HG03060 (cell line): ENCODE measurements at regions not wholly inside any gene's neighbourhood (a gene's known extent, or its start where the extent isn't known, plus 50 kb on each side); places are given as distances from the start of the nearest gene placed in this dataset.
"Not testable (repeated sequence)": the region's sequence is repeated elsewhere in the genome, so short reads cannot be mapped to it uniquely, and the experiment has no call there.

Experiments used
- ATAC-seq: cut with Tn5 transposase; IDR thresholded peaks from one replicate; pipeline ENCODE4 v1.9.1; 2021; ENCODE audit warnings: low read depth, moderate number of reproducible peaks; ENCODE audit not compliant: unreplicated experiment

DNA sequence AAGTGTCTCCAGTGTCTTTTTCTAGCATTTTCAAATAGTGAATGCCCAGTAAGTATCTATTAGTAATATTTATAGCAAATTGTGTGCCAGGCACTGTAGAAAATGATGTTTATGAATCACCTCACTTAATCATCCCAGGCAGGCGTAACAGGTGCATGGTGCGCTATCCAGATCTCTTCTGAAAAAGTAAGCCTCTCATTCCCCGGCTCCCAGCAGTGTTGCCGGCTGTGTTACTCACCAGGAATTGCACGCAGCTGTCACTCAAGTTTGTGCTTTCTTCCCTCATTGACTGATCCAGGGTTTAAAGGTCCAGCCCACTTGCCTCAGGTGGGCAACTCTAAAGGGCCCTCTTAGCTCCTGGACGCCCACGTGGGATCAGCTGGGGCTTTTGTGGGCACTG, 173.8 kb upstream of the RASSF8 start:
- no peak for ATAC-seq

DNA sequence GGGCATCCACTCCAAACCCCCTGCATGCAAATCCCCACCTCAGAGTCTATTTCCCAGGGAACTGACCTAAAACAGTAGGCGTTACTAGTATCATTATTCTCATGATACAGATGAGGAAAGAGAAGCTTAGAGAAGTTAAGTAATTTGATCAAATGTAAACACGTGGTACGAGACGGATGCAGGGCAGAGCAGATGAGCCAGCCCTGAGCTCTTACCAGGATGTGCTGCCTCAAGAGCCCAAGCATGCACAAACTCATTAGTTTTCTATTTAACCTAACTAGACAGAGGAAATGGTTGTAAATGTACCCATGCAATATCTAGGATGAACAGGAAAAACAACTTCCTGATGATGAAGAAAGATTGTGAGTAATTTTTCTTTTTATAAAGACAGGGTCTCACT, 173.3 kb upstream of the RASSF8 start:
- ATAC-seq = no peak

DNA sequence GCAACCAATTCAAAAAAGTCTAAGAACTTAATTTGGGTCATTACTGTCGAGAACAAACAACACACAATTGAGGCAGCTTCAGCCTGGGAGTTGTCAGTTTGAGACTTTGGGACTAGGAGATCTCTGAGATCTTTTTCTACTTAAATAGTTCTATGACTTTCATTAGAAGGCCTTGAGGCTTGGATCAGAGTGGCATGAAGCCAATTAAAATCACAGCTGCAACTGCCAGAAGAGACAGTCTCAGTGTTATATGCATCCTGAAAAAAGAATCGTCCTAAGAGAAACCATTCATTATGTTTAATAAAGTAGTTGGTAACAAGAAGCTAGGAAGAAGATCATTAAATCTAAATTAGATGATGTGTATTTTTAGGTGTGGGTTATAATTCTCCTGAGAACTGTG, 170.8 kb upstream of the RASSF8 start:
- ATAC-seq = no peak

DNA sequence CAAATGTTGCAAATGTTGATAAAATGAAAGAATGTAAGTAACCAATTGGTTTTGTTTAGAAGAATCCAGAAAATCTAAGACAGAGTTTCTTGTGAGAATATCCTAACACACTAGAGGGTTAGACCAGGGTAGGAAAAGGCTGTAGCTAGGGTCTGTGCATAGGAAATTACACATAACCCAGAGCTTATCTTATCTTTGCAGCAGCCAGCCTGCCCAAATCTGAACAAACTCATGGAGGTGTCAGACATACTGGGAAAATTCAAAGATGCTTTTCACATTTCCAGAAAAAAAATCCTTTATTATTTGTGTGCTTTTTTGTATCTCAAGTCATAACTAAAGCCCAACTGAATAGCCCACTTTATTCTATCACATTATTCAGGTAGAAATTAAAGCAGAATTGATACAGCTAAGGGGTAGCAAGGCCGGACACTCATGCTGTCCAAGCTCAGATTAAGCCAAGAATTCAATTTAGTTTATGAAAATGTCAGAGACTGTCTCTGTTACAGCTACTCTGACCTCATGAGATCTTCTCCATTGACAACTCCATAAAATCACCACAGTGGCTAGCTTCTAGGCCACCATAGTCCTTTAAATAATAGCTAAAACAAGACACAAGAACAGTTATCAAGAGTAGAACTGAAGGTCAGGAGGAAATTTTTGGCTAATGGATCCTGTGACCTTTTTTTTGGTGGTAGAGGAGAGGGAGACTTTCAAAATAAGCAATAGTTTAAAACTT, 169.6 kb upstream of the RASSF8 start:
- no peak for ATAC-seq

DNA sequence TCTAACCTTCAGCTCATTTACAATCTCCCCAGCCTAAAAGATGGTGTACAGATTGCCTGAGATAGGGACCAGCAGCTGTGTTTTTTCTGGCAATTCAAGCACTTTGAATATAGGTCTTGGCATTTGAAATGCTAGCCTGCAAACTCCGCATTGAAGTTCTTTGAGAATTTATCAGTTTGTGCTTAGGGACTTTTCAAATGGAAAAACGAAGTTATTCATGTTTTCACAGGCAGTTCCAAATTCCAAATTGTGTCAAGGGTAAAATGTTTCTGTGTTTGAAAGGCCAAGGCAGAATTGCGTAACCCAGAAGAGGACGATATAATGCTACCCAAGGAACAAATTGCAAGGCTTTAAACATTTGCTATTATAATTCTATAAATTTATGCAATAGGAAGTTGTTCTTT, 168.9 kb upstream of the RASSF8 start:
- no peak for ATAC-seq

DNA sequence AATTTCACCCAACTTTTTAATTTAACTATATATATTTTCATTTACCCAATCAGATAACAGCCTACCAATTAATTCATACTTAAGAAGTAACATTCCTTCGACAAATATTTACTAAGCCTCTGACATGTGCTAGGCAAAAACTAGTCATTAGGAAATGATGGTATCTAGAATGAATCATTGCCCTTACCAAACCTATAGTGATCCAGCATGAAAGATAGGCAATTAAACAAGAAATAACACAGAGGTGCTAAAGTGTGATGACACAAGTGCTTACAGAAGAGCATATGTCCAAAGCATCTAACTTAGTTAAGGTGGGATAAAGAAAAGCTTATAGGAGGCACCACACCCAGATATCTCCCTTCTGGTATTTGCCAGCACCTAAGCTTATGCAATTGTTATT, 166.5 kb upstream of the RASSF8 start:
- ATAC-seq = no peak

DNA sequence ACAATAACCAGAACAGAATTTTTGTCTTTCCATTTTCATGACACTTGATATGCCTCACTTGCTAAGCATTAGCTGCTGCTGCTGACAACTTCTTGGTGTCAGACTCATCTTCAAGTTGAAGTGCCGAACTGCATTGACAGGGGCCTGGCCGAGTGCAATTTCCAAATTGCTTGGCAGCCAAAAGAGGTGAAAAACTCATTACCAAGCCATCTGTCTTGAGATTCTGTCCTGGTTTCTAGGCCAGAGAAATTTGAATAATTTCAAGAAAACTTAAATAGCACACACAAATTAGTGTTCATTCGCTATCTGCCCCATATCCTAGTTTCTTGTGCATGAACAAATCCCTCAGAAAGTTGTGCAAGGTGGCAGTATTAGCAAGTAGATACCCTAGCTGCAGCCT, 165.3 kb upstream of the RASSF8 start:
- ATAC-seq = no peak

DNA sequence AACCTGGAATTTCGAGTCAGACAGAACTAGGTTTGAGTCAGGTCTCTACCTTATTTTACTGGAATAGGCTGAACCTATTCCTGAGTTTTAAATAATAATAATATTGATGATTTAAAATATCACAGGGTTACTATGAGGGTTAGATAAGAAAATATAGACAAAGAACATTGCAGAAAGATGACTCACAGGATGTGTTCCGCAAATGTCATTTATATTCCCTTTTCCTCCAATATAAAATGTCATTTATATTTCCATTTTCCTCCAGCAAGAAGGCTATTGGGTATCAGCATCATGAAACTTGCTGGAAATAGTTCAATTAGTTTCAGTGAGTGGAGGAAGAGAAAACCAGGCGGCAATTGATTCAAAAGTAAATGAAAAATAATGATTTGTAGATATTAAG, 163.9 kb upstream of the RASSF8 start:
- ATAC-seq = no peak

DNA sequence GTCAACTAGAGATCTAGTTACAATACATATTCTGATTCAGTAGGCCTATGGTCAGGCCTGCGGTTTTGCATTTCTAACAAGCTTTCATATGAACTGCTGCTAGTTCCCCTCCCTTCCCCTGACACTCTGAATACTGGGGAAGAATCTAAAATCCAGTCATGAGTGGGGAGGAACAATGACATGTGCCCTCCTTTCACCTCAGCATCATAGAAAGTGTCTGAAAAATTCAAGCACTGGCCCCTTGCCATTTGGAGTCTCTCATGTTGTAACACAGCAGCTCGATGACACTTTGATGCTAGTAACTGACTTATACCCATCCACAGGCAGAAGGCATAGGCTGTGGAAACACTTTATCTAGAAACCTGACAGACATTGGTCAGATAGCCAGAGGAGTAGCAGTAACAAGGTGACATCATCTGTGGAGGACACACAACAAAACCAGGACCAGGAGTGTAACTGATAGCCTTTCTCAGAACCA, 161.9 kb upstream of the RASSF8 start:
- ATAC-seq = no peak

DNA sequence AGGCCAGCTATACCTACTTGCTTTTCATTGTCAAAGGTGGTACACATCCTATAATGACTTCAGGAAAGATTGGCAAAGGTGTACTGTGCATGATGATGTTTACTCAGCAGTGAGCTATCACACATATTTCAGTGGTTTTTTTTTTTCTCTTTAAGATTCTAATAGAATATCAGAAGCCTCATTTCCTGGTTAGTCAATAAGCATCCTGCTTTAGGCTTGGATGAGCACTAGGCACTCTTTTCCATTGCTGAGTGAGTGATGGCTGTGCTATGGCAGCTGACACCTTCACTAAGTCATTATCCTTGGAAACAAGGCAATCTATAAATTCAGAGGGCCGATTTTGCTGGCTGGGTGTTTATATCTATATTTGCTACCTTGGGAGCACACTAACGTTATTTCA, 161.1 kb upstream of the RASSF8 start:
- ATAC-seq = no peak

DNA sequence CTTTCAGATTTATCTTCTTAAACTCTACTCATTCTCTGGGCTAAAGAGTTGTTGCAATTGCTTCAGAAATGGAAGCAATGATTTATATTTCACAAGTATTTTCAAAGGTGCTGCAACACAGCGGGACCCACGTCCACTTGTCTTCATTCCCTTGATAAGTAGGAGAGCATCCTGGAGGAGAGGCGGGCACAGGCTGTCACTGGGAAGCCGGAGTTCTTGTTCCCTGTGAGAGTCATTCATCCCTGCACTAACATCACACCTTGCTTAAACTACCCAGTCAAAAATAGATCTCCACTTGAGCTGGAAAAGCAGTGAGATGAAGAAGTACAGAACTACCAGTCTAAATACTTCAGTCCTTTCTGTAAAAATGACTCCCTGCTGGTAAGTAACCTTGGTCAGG, 160.5 kb upstream of the RASSF8 start:
- ATAC-seq = no peak

DNA sequence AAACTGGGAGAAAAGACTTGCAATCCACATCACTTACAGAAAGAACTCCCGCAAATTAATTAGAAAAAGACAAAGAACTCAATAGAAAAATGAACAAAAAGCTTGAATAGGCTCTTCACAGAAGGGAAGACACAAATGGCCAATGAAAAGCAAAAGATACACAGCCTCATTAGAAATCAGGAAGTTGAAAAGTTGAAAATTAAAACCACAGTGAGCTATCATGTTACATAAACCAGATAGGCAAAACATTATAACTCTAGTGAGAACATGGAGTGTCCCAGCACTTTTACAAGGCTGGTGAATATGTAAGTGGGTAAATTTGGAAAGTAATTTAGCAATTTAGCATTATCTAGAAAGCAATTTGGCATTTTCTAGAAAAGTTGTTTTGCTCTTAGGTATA, 158.4 kb upstream of the RASSF8 start:
- no peak for ATAC-seq

DNA sequence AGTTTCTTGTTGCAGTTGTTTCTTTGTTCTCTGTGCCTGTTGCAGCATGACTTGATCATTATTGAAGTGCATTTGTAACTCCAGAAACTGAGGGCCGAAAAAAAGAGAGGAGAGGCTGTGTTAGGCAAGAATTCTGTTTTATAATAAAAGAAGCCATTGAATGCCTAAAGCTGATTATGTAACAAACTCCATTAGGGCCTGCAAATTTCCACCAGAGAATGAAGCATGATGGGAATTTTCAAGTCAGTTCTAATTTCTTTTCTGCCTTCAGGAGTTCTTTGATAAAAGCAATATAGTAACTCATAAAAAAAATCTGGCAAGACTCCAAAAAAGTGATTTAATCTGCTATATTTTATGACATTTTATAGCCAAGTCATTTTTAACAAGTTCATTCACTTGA, 156.7 kb upstream of the RASSF8 start:
- no peak for ATAC-seq

DNA sequence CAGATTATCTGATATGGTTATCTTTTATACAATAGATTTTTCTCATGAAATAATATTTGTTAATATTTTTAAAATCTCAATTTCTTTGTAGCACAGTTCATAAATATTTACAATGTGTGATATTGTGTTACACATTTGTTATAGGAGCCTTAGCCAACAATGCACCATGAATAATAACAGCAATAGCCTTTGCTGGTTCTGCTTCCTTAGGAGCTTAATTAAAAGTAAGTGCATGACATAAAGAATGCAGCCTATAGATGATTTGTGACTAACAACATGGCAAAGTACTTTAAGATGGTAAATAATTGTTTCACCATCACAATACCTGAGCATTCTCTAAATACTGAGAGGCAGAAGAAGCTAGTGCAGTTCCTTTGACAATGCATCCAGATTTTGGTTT, 156.3 kb upstream of the RASSF8 start:
- no peak for ATAC-seq

DNA sequence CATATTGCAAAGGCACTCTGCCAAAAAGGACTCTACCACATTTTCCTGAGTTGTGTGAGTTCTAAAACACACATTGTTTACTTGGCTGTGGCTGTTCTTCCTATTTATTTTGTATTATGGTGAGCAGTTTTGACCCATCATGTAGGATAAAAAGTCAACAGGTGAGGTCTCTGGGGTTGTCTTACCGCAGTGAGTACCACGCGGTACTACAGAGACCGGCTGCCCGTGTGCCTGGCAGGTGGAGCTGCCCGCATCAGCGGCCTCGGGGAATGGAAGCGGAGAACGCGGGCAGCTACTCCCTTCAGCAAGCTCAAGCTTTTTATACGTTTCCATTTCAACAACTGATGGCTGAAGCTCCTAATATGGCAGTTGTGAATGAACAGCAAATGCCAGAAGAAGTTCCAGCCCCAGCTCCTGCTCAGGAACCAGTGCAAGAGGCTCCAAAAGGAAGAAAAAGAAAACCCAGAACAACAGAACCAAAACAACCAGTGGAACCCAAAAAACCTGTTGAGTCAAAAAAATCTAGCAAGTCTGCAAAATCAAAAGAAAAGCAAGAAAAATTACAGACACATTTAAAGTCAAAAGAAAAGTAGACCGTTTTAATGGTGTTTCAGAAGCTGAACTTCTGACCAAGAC, 155.3 kb upstream of the RASSF8 start:
- ATAC-seq = not testable (repeated sequence)

DNA sequence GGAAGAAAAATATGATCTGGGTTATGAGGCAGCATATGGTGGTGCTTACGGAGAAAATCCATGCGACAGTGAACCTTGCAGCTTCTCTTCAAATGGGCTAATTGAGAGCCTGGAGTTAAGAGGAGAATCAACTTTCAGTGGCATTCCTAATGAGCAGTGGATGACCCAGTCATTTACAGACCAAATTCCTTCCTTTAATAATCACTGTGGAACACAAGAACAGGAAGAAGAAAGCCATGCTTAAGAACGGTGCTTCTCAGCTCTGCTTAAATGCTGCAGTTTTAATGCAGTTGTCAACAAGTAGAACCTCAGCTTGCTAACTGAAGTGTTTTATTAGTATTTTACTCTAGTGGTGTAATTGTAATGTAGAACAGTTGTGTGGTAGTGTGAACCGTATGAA, 154.2 kb upstream of the RASSF8 start:
- ATAC-seq = not testable (repeated sequence)

DNA sequence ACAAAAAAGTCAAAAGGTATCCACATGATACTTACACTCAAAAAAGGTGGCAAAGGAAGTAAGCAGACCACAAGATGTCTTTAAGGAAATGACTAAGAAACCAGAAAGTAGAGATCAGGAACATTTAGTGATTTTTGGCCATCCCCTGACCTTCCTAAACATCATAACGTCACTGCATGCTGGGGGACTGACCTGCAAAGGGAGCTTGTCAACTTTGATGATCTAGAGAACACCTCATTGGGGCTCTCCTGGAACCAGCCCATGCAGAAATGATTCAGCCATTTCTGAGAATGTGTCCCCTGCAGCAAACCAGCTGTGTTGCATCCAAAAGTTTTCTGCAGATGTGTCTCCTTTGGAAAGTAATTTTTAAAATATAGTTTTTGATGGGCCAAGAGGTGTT, 152.2 kb upstream of the RASSF8 start:
- ATAC-seq = no peak

DNA sequence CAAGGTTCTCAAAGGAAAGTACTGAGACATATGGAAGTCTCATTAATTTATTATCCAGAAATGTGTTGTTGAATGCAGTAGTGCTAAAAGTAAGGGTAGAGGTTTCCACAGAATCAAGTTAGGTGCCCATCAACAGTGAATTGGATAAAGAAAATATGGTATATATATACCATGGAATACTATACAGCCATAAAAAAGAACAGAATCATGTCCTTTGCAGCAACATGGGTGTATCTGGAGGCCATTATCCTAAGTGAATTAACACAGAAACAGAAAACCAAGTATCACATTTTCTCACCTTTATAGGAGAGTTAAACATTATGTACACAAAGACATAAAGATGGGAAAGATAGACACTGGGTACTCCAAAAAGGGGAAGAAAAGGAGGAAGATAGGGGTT, 149.9 kb upstream of the RASSF8 start:
- no peak for ATAC-seq

DNA sequence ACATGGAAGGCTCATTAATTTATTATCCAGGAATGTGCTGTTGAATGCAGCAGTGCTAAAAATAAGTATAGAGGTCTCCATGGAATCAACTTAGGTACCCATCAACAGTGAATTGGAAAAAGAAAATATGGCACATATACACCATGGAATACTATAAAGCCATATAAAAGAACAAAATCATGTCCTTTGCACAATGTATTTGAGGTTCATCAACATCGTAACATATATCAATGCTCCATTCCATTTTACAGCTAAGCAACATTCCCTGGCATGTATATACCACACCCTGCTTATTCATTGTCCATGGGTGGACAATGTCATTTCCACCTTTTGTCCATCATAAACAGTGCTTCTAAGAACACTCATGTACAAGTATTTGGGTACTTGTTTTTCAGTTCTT, 147.8 kb upstream of the RASSF8 start:
- ATAC-seq = no peak

DNA sequence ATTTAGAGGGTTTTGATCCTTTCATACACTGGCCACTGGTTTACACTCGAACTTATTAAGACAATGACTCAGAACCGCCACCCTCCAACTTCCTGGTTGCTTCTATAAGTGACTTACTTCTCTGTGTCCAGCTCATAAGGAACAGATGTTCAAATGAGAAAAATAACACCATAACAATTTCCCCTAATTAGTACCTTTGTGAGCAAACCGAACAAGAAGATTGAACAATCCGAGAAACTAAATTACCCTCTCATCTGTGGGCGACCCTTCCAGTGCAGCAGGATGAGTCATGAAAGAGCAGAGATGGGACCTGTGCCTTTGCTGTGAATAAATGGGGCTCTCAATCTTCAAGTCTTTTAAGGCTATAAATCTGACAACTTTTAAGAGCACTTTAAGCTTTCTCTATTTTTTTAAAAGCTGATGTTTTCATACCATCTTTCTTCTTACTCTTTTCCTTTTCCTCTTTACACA, 146.8 kb upstream of the RASSF8 start:
- no peak for ATAC-seq

DNA sequence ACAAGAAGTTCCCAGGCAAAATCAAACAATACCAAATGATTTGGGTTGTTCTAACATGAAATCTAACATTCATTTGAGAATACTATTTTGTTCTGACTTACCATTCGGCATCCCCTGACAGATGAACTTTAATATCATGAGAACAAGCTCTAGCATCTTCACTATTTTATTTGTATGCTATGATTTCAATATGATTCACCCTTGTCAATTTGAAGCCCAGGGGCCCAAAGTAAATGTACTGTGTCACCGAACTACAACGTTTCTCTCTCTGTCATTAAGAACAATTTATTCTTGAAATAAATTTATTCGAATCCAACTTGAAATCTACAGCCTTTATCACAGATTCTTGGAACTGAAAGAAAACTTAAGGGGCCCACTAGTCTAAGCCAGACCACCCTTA, 146.2 kb upstream of the RASSF8 start:
- no peak for ATAC-seq

DNA sequence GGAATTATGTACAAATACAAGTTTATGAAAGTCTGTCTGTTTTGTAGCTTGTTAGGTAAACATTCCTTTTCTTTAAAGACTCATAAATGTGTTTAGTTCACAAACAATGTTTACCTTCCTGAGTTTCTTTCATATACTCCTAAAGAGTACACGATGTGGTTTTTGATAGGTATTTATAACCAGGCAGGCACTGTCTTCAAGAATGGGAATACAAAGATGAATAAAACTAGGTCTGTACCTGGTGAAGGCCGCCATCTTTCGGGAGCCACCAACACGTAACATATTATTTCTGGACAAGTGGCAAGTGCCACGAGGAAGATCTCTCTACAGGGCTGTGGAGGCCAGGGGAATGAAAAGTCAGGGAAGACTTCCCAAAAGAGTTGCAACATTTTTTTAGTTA, 144.6 kb upstream of the RASSF8 start:
- no peak for ATAC-seq
